AG09309 (cell line): ENCODE measurements at regions not wholly inside any gene's neighbourhood (a gene's known extent, or its start where the extent isn't known, plus 50 kb on each side); places are given as distances from the start of the nearest gene placed in this dataset.
"Not testable (repeated sequence)": the region's sequence is repeated elsewhere in the genome, so short reads cannot be mapped to it uniquely, and the experiment has no call there.

ENCODE experiments used
- DNase-seq: peaks from one replicate; pipeline ENCODE4 v3.0.0-alpha.2; 2010; ENCODE audit warnings: low read depth
- H3K4me3 ChIP-seq: 2 replicates; pipeline ENCODE4 v1.5.1; 2011; ENCODE audit warnings: mild to moderate bottlenecking, low read depth, low read length, moderate library complexity; ENCODE audit not compliant: control insufficient read depth
- CTCF ChIP-seq: IDR thresholded peaks from 2 replicates; pipeline ENCODE4 v1.5.1; 2011; ENCODE audit warnings: mild to moderate bottlenecking, low read depth, low read length, inconsistent platforms; ENCODE audit not compliant: insufficient read depth, control insufficient read depth; ENCODE audit errors: missing control alignments

- no peak for DNase-seq
- no peak overlapping the region for H3K4me3 ChIP-seq
- no peak for TF ChIP-seq CTCF
These were observed 314.9 kb upstream of the STEAP1 start for GRCh38 chr7:89839329-89839728.

- DNase-seq, result no peak
- no peak overlapping the region for H3K4me3 ChIP-seq
- no peak for TF ChIP-seq CTCF
These were observed 308.3 kb upstream of the STEAP1 start for GRCh38 chr7:89845952-89846351.

GRCh38 chr7:89849052-89849451, 305.2 kb upstream of the STEAP1 start:
- H3K4me3 ChIP-seq, result no peak overlapping the region
- no peak for DNase-seq
- TF ChIP-seq CTCF, result no peak

- DNase-seq, H3K4me3 ChIP-seq: not testable (repeated sequence)
These were observed 297.2 kb upstream of the STEAP1 start for GRCh38 chr7:89857053-89857452.

GRCh38 chr7:89857767-89858166, 296.5 kb upstream of the STEAP1 start:
- TF ChIP-seq CTCF, result no peak
- DNase-seq, result no peak
- H3K4me3 ChIP-seq, result no peak overlapping the region

GRCh38 chr7:89887489-89887888, 266.8 kb upstream of the STEAP1 start:
- no peak for TF ChIP-seq CTCF
- H3K4me3 ChIP-seq, result no peak overlapping the region
- no peak for DNase-seq

GRCh38 chr7:89908736-89909135, 245.5 kb upstream of the STEAP1 start:
- no peak for DNase-seq
- no peak for TF ChIP-seq CTCF
- H3K4me3 ChIP-seq, result no peak overlapping the region
